PFSK-1 (cell line): ENCODE measurements at regions not wholly inside any gene's neighbourhood (a gene's known extent, or its start where the extent isn't known, plus 50 kb on each side); places are given as distances from the start of the nearest gene placed in this dataset.

Experiments
- FOXP2 ChIP-seq: optimal IDR thresholded peaks from 2 replicates; pipeline ENCODE3; 2011; ENCODE audit warnings: borderline replicate concordance, control low read depth, inconsistent platforms; ENCODE audit not compliant: insufficient read depth; ENCODE audit errors: extremely low read length, extremely low read depth
- POLR2AphosphoS5 ChIP-seq: IDR thresholded peaks from 2 replicates; pipeline ENCODE4 v1.6.1; 2012; ENCODE audit warnings: low read depth, mild to moderate bottlenecking, control low read depth, low read length, moderate library complexity
- REST ChIP-seq, 2 experiments: IDR thresholded peaks; 2 replicates each; pipeline versions ENCODE4 v1.6.1 to v1.8.0; 2011 to 2012; ENCODE audit warnings: low read depth in 2 of 2, low read length in 2 of 2, control low read depth in 1 of 2, inconsistent platforms in 1 of 2, mild to moderate bottlenecking in 1 of 2, moderate library complexity in 1 of 2; ENCODE audit not compliant: insufficient read depth in 1 of 2
- SIN3A ChIP-seq: IDR thresholded peaks from 2 replicates; pipeline ENCODE4 v1.6.1; 2012; ENCODE audit warnings: mild to moderate bottlenecking, low read length, moderate library complexity, borderline replicate concordance; ENCODE audit not compliant: insufficient read depth
- TAF1 ChIP-seq: IDR thresholded peaks from 2 replicates; pipeline ENCODE4 v1.6.1; 2012; ENCODE audit warnings: low read length, control low read depth, borderline replicate concordance; ENCODE audit not compliant: insufficient read depth

- no peak for TF ChIP-seq POLR2AphosphoS5
- no peak for TF ChIP-seq SIN3A
- TF ChIP-seq FOXP2 = no peak
- no peak for TF ChIP-seq REST (IDR thresholded peaks at IDR 0.05; ENCODE audit: insufficient read depth in 1 of 2, low read depth in 2 of 2, low read length in 2 of 2)
- TF ChIP-seq TAF1 = no peak
Measured at GRCh38 chr12:92421701-92422100, 276.1 kb upstream of the BTG1 start.

GRCh38 chr12:92421042-92421441 is 275.4 kb upstream of the BTG1 start:
- TF ChIP-seq SIN3A = no peak
- no peak for TF ChIP-seq TAF1
- TF ChIP-seq REST (IDR thresholded peaks at IDR 0.05; ENCODE audit: insufficient read depth in 1 of 2, low read depth in 2 of 2, low read length in 2 of 2) = no peak

- TF ChIP-seq REST (IDR thresholded peaks at IDR 0.05; ENCODE audit: insufficient read depth in 1 of 2, low read depth in 2 of 2, low read length in 2 of 2) = no peak
Measured at GRCh38 chr12:92419201-92419600, 273.6 kb upstream of the BTG1 start.

GRCh38 chr12:92418381-92418780 is 272.7 kb upstream of the BTG1 start:
- TF ChIP-seq TAF1 = no peak
- TF ChIP-seq POLR2AphosphoS5 = no peak
- TF ChIP-seq SIN3A = no peak
- TF ChIP-seq FOXP2 = no peak
- TF ChIP-seq REST (IDR thresholded peaks at IDR 0.05; ENCODE audit: insufficient read depth in 1 of 2, low read depth in 2 of 2, low read length in 2 of 2) = no peak

GRCh38 chr12:92417373-92417772 is 271.7 kb upstream of the BTG1 start:
- TF ChIP-seq SIN3A (no peak), TAF1 (no peak), POLR2AphosphoS5 (no peak), FOXP2 (no peak), REST (IDR thresholded peaks at IDR 0.05; ENCODE audit: insufficient read depth in 1 of 2, low read depth in 2 of 2, low read length in 2 of 2) (no peak)
